ENCODE measurements at regions not wholly inside any gene's neighbourhood (a gene's known extent, or its start where the extent isn't known, plus 50 kb on each side); places are given as distances from the start of the nearest gene placed in this dataset.

GRCh38 chr14:71362920-71363584, 455.8 kb downstream of the PCNX1 start:
- DNase-seq (ENCODE audit: low read depth), result no peak
- H3K4me3 ChIP-seq (ENCODE audit: control insufficient read depth, low read depth, low read length), result no peak overlapping the region
- TF ChIP-seq CTCF (IDR thresholded peaks at IDR 0.05; ENCODE audit: control insufficient read depth, insufficient read depth, low read depth, low read length, missing control alignments), result no peak

- peak; percentile 32 for DNase-seq (ENCODE audit: low read depth)
- TF ChIP-seq CTCF (IDR thresholded peaks at IDR 0.05; ENCODE audit: control insufficient read depth, insufficient read depth, low read depth, low read length, missing control alignments), result no peak
- no peak overlapping the region for H3K4me3 ChIP-seq (ENCODE audit: control insufficient read depth, low read depth, low read length)
These were observed 457.0 kb downstream of the PCNX1 start for GRCh38 chr14:71363946-71364925.

- no peak for TF ChIP-seq CTCF (IDR thresholded peaks at IDR 0.05; ENCODE audit: control insufficient read depth, insufficient read depth, low read depth, low read length, missing control alignments)
- H3K4me3 ChIP-seq (ENCODE audit: control insufficient read depth, low read depth, low read length), result no peak overlapping the region
- no peak for DNase-seq (ENCODE audit: low read depth)
These were observed 458.1 kb downstream of the PCNX1 start for GRCh38 chr14:71365361-71365760.

- no peak overlapping the region for H3K4me3 ChIP-seq (ENCODE audit: control insufficient read depth, low read depth, low read length)
- TF ChIP-seq CTCF (IDR thresholded peaks at IDR 0.05; ENCODE audit: control insufficient read depth, insufficient read depth, low read depth, low read length, missing control alignments), result no peak
- DNase-seq (ENCODE audit: low read depth), result no peak
These were observed 459.6 kb downstream of the PCNX1 start for GRCh38 chr14:71366861-71367260.

- no peak overlapping the region for H3K4me3 ChIP-seq (ENCODE audit: control insufficient read depth, low read depth, low read length)
- TF ChIP-seq CTCF (IDR thresholded peaks at IDR 0.05; ENCODE audit: control insufficient read depth, insufficient read depth, low read depth, low read length, missing control alignments), result no peak
- no peak for DNase-seq (ENCODE audit: low read depth)
These were observed 464.6 kb downstream of the PCNX1 start for GRCh38 chr14:71371711-71372396.

- peak; percentile 68 for DNase-seq (ENCODE audit: low read depth)
- no peak overlapping the region for H3K4me3 ChIP-seq (ENCODE audit: control insufficient read depth, low read depth, low read length)
- no peak for TF ChIP-seq CTCF (IDR thresholded peaks at IDR 0.05; ENCODE audit: control insufficient read depth, insufficient read depth, low read depth, low read length, missing control alignments)
These were observed 465.2 kb downstream of the PCNX1 start for GRCh38 chr14:71372411-71372838.

Measured in AG09309 (cell line).